GM23338 (cell line): ENCODE measurements at regions not wholly inside any gene's neighbourhood (a gene's known extent, or its start where the extent isn't known, plus 50 kb on each side); places are given as distances from the start of the nearest gene placed in this dataset.

ENCODE experiments used
- ATAC-seq: fragments of 200-7000 bp; cut with Tn5 transposase; 3 replicates; pipeline ENCODE4 v1.9.1; 2020
- DNase-seq: peaks from one replicate; pipeline ENCODE4 v3.0.0-alpha.2; 2015; ENCODE audit warnings: low spot score
- H2AFZ ChIP-seq: fragments of 200-600 bp; sonication (generic); 2 replicates; pipeline ENCODE4 v1.8.0; 2016; ENCODE audit warnings: antibody characterized with exemption, mild to moderate bottlenecking, moderate library complexity
- H3F3A ChIP-seq: fragments of 200-600 bp; sonication (generic); replicated peaks from 2 replicates; pipeline ENCODE4 v1.8.0; 2017; ENCODE audit warnings: antibody characterized with exemption, mixed run types, low read depth
- H3K27ac ChIP-seq: fragments of 200-600 bp; sonication (generic); 2 replicates; pipeline ENCODE4 v1.6.1; 2016; ENCODE audit warnings: low read depth
- H3K27me3 ChIP-seq: fragments of 200-600 bp; sonication (generic); 2 replicates; pipeline ENCODE4 v1.8.0; 2016; ENCODE audit warnings: mild to moderate bottlenecking, mixed run types, moderate library complexity; ENCODE audit not compliant: insufficient read depth
- H3K36me3 ChIP-seq: fragments of 200-600 bp; sonication (generic); 2 replicates; pipeline ENCODE4 v1.8.0; 2016; ENCODE audit warnings: mild to moderate bottlenecking; ENCODE audit not compliant: insufficient read depth
- H3K4me1 ChIP-seq: fragments of 200-600 bp; sonication (generic); 2 replicates; pipeline ENCODE4 v1.8.0; 2016; ENCODE audit warnings: mild to moderate bottlenecking, moderate library complexity; ENCODE audit not compliant: insufficient read depth
- H3K4me2 ChIP-seq: fragments of 200-600 bp; sonication (generic); 2 replicates; pipeline ENCODE4 v1.7.1; 2017; ENCODE audit warnings: mixed run types
- H3K4me3 ChIP-seq: fragments of 200-600 bp; sonication (generic); 2 replicates; pipeline ENCODE4 v1.6.1; 2016; ENCODE audit warnings: mixed run types
- H3K79me2 ChIP-seq: fragments of 200-600 bp; sonication (generic); replicated peaks from 2 replicates; pipeline ENCODE4 v1.8.0; 2017; ENCODE audit warnings: mild to moderate bottlenecking; ENCODE audit not compliant: insufficient read depth
- H3K9me2 ChIP-seq: fragments of 200-600 bp; sonication (generic); 2 replicates; pipeline ENCODE4 v1.8.0; 2017; ENCODE audit not compliant: insufficient read depth
- H4K20me1 ChIP-seq: fragments of 200-600 bp; sonication (generic); replicated peaks from 2 replicates; pipeline ENCODE4 v1.8.0; 2017; ENCODE audit warnings: mild to moderate bottlenecking; ENCODE audit not compliant: insufficient read depth
- H3K27ac Mint-ChIP-seq: 2 replicates; pipeline ENCODE4 v1.8.0; 2020; ENCODE audit warnings: inconsistent platforms, mild to moderate bottlenecking, moderate library complexity, mixed read lengths
- H3K27me3 Mint-ChIP-seq: 3 replicates; pipeline ENCODE4 v1.8.0; 2022; ENCODE audit warnings: low read depth, mild to moderate bottlenecking, moderate library complexity, mixed read lengths, inconsistent platforms; ENCODE audit not compliant: insufficient read depth, poor library complexity
- H3K36me3 Mint-ChIP-seq: 3 replicates; pipeline ENCODE4 v1.8.0; 2021; ENCODE audit warnings: low read depth, mild to moderate bottlenecking, inconsistent platforms, moderate library complexity, mixed read lengths
- H3K4me1 Mint-ChIP-seq: 3 replicates; pipeline ENCODE4 v1.8.0; 2020; ENCODE audit warnings: mild to moderate bottlenecking, inconsistent platforms, mixed read lengths
- H3K4me3 Mint-ChIP-seq: 3 replicates; pipeline ENCODE4 v1.8.0; 2021; ENCODE audit warnings: moderate library complexity, mild to moderate bottlenecking, inconsistent platforms, mixed read lengths
- H3K9me3 Mint-ChIP-seq: 3 replicates; pipeline ENCODE4 v1.8.0; 2020; ENCODE audit warnings: moderate library complexity, mild to moderate bottlenecking, inconsistent platforms, mixed read lengths
- CTCF ChIP-seq, 2 experiments: fragments of 200-600 bp in 1 of 2; sonication (generic) in 1 of 2; conservative IDR thresholded peaks; 2 replicates each; pipeline versions ENCODE4 v1.5.1 to v1.6.1; 2016 to 2017; ENCODE audit warnings: antibody characterized with exemption in 2 of 2, low read depth in 2 of 2, mild to moderate bottlenecking in 2 of 2, moderate library complexity in 1 of 2
- ETS1 ChIP-seq: IDR thresholded peaks from 2 replicates; pipeline ENCODE4 v1.6.1; 2016; ENCODE audit warnings: antibody characterized with exemption
- EZH2 ChIP-seq: fragments of 200-600 bp; sonication (generic); IDR thresholded peaks from one replicate; pipeline ENCODE4 v1.8.0; 2017; ENCODE audit warnings: antibody characterized with exemption, mild to moderate bottlenecking, low read depth; ENCODE audit not compliant: unreplicated experiment
- EZH2phosphoT487 ChIP-seq: fragments of 200-600 bp; sonication (generic); IDR thresholded peaks from one replicate; pipeline ENCODE4 v1.8.1; 2018; ENCODE audit warnings: antibody characterized with exemption; ENCODE audit not compliant: unreplicated experiment
- NANOG ChIP-seq: IDR thresholded peaks from 2 replicates; pipeline ENCODE4 v1.6.1; 2016; ENCODE audit warnings: antibody characterized with exemption, borderline replicate concordance
- POLR2AphosphoS5 ChIP-seq: IDR thresholded peaks from 2 replicates; pipeline ENCODE4 v1.6.1; 2016; ENCODE audit warnings: antibody characterized with exemption, low read depth
- STAT1 ChIP-seq: IDR thresholded peaks from one replicate; pipeline ENCODE4 v1.6.1; 2016; ENCODE audit warnings: antibody characterized with exemption; ENCODE audit not compliant: unreplicated experiment
- ZNF114 ChIP-seq: fragments of 250-450 bp; sonication (Bioruptor Pico); IDR thresholded peaks from 2 replicates; pipeline ENCODE4 v1.5.0; 2020; ENCODE audit warnings: mild to moderate bottlenecking, moderate library complexity
- ZNF331 ChIP-seq: fragments of 250-450 bp; sonication (Bioruptor Pico); IDR thresholded peaks from 2 replicates; pipeline ENCODE4 v1.5.0; 2020; ENCODE audit warnings: low read depth, mild to moderate bottlenecking, moderate library complexity

DNA sequence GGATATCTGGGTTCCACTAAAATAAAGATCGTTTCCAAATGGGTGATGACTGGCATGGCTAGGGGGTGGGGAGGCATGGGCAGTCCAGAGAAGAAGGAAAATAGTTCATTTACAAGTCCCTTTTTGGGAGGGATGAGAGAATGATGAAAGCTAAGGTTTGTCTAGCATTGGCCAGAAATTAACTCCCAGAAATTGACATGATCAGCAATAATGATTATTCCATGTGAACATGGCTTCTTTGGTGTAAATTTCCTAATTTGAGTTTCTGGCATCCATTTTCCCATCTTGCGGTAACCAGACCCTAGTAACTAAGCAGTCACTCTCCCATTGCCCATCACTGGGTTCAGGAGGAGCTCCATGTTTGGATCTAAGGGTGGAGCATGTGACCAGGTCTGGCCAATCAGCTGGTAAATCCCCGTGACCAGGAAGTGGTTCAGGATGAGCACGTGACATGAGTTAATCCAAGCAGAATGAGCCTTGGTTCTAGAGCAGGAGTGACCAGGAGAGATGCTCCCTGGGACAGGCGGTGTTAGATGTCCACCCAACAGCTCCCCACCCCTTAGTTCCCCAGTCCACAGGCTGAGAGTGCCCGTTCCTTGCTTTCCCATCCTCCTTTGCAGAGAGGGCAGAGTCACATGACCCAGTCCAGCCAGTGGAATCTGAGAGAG lies 512.7 kb downstream of the PREX1 start:
- Histone ChIP-seq H3K9me2 (peaks cover 15% of the 10 kb centered on the region; the same call in 1 of the 2 replicates), H3K4me3 (no peak overlapping the region), H3K4me1 (peaks cover 10% of the 10 kb centered on the region; the same call in 1 of the 2 replicates), H3K79me2 (no peaks in the 10 kb centered on the region), H3K4me2 (no peak overlapping the region), H2AFZ (no peak overlapping the region), H4K20me1 (no peaks in the 10 kb centered on the region), H3K27me3 (no peaks in the 10 kb centered on the region), H3K36me3 (no peaks in the 10 kb centered on the region), H3K27ac (no peak overlapping the region), H3F3A (no peaks in the 10 kb centered on the region)
- Mint-ChIP-seq H3K9me3 (no peaks in the 10 kb centered on the region; the same call in 1 of the 3 replicates), H3K27ac (no peak overlapping the region), H3K27me3 (peaks cover 2% of the 10 kb centered on the region), H3K4me3 (no peak overlapping the region), H3K4me1 (peaks cover 14% of the 10 kb centered on the region), H3K36me3 (no peaks in the 10 kb centered on the region)
- DNase-seq, result no peak
- no peak for ATAC-seq
- TF ChIP-seq EZH2 (no peak), STAT1 (no peak), POLR2AphosphoS5 (no peak)

- H3K9me2 ChIP-seq, result 0 out of 2 replicates have a peak, but pooled peaks cover 4% of the 10 kb centered on the region
- no peaks in the 10 kb centered on the region for H3K36me3 ChIP-seq
- H3K27me3 ChIP-seq, result no peaks in the 10 kb centered on the region
- ATAC-seq (no peak), DNase-seq (no peak)
- H3F3A ChIP-seq, result no peaks in the 10 kb centered on the region
- H4K20me1 ChIP-seq, result no peaks in the 10 kb centered on the region
- Mint-ChIP-seq H3K36me3 (no peaks in the 10 kb centered on the region), H3K4me3 (no peak overlapping the region), H3K27me3 (peaks cover 6% of the 10 kb centered on the region), H3K27ac (no peak overlapping the region), H3K4me1 (peaks cover 22% of the 10 kb centered on the region), H3K9me3 (peaks cover 3% of the 10 kb centered on the region; the same call in 2 of the 3 replicates)
- TF ChIP-seq CTCF (conservative IDR thresholded peaks at IDR 0.05; ENCODE audit: low read depth in 2 of 2) (no peak), ZNF331 (CRISPR knock-in tag) (no peak)
- H3K4me3 ChIP-seq, result no peak overlapping the region
- no peak overlapping the region for H3K27ac ChIP-seq
- H3K4me2 ChIP-seq, result no peak overlapping the region
- peaks cover 10% of the 10 kb centered on the region; the same call in 1 of the 2 replicates for H3K4me1 ChIP-seq
- no peak overlapping the region for H2AFZ ChIP-seq
- H3K79me2 ChIP-seq, result no peaks in the 10 kb centered on the region
Observed at GRCh38 chr20:48313324-48313723, 514.5 kb downstream of the PREX1 start.

DNA sequence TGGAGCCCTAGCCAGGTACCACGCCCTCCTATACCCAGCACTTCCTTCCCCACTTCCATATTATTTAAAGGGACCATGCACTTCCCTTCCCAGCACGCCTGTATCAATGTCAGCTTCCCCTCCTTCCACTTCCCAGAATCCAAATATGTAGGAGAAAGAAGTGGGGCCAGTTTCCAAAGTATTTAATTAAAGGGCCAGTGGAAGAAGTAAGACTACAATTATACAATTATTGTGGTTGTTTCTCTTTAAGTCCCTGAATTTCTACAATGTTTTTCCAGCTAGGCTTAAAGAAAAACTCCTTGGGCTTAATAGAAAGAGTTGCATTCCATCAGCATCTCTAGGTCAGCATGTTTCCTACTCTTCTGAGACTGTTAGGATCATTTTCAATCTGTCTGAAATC lies 515.8 kb downstream of the PREX1 start:
- no peak overlapping the region for H3K27ac ChIP-seq
- Mint-ChIP-seq H3K9me3 (peaks cover 3% of the 10 kb centered on the region; the same call in 2 of the 3 replicates), H3K27ac (no peak overlapping the region), H3K4me1 (peaks cover 19% of the 10 kb centered on the region), H3K36me3 (no peaks in the 10 kb centered on the region), H3K27me3 (peaks cover 4% of the 10 kb centered on the region), H3K4me3 (no peak overlapping the region)
- no peak for TF ChIP-seq EZH2phosphoT487
- TF ChIP-seq CTCF (conservative IDR thresholded peaks at IDR 0.05; ENCODE audit: low read depth in 2 of 2), result no peak
- TF ChIP-seq ZNF114 (CRISPR knock-in tag), result no peak
- no peak for TF ChIP-seq NANOG
- no peak for TF ChIP-seq ETS1
- H3K9me2 ChIP-seq, result 0 out of 2 replicates have a peak, but pooled peaks cover 1% of the 10 kb centered on the region
- DNase-seq (no peak), ATAC-seq (no peak)
- H3K36me3 ChIP-seq, result no peaks in the 10 kb centered on the region
- H3K4me2 ChIP-seq, result no peak overlapping the region
- H3K4me3 ChIP-seq, result no peak overlapping the region
- no peaks in the 10 kb centered on the region for H3K79me2 ChIP-seq
- no peaks in the 10 kb centered on the region for H3F3A ChIP-seq
- peak overlapping the region; percentile 23; the same call in 1 of the 2 replicates for H2AFZ ChIP-seq
- peaks cover 8% of the 10 kb centered on the region; the same call in 1 of the 2 replicates for H3K4me1 ChIP-seq
- H3K27me3 ChIP-seq, result no peaks in the 10 kb centered on the region
- no peaks in the 10 kb centered on the region for H4K20me1 ChIP-seq
